Esophagus squamous epithelium (tissue), 4 donors: ENCODE measurements at regions not wholly inside any gene's neighbourhood (a gene's known extent, or its start where the extent isn't known, plus 50 kb on each side); places are given as distances from the start of the nearest gene placed in this dataset.

Experiments
- CTCF ChIP-seq, 6 experiments: fragments of 450-650 bp in 4 of 6; fragments of 200-600 bp in 2 of 6; sonication (generic) in 2 of 6; IDR thresholded peaks; one replicate each; pipeline ENCODE4 v1.5.1; 2016 to 2019; ENCODE audit warnings: antibody characterized with exemption in 6 of 6, mild to moderate bottlenecking in 4 of 6, moderate library complexity in 4 of 6
- POLR2A ChIP-seq, 4 donors: fragments of 450-650 bp; IDR thresholded peaks; one replicate each; pipeline ENCODE4 v1.6.1; 2017; ENCODE audit warnings: antibody characterized with exemption in 4 of 4, mild to moderate bottlenecking in 4 of 4, moderate library complexity in 3 of 4

- TF ChIP-seq CTCF (IDR thresholded peaks at IDR 0.05) (no peak), POLR2A (IDR thresholded peaks at IDR 0.05) (no peak)
Observed at GRCh38 chr18:37913051-37913450, 347.5 kb upstream of the CELF4 start.
